Mucosa of descending colon (tissue), 3 donors: ENCODE measurements at regions not wholly inside any gene's neighbourhood (a gene's known extent, or its start where the extent isn't known, plus 50 kb on each side); places are given as distances from the start of the nearest gene placed in this dataset.

Experiments
- ATAC-seq: fragments of 200-7000 bp; cut with Tn5 transposase; one replicate; pipeline ENCODE4 v1.9.1; 2020; ENCODE audit warnings: mild to moderate bottlenecking, moderate library complexity
- DNase-seq, 3 donors: peaks; one replicate each; pipeline ENCODE4 v3.0.0-alpha.2; 2020
- H3K36me3 ChIP-seq: fragments of 200-600 bp; one replicate; pipeline ENCODE4 v1.8.0; 2021; ENCODE audit warnings: low read depth, mild to moderate bottlenecking
- H3K4me1 ChIP-seq: fragments of 200-600 bp; one replicate; pipeline ENCODE4 v1.8.0; 2021; ENCODE audit warnings: low read depth, mild to moderate bottlenecking
- H3K4me3 ChIP-seq: fragments of 200-600 bp; one replicate; pipeline ENCODE4 v1.8.0; 2021; ENCODE audit warnings: mild to moderate bottlenecking
- H3K9me3 ChIP-seq: fragments of 200-600 bp; one replicate; pipeline ENCODE4 v1.8.0; 2021; ENCODE audit warnings: mild to moderate bottlenecking
- CTCF ChIP-seq: fragments of 200-600 bp; IDR thresholded peaks from one replicate; pipeline ENCODE4 v1.8.0; 2022; ENCODE audit warnings: antibody characterized with exemption, mild to moderate bottlenecking
- intact Hi-C, 2 donors: fragments of 100-400 bp; cut with DNase I in 1 of 2; cut with micrococcal nuclease in 1 of 2; formaldehyde crosslinking; loops; one replicate each; pipeline versions ENCODE4 v1.11.0 to v1.11.1; 2022; cut with DNase I, micrococcal nuclease
- donor health status: DM: no; HTN: no; CAD: no; lungs with moderate emphysema.
- donor health status: DM: no; HTN: no; CAD: no.
- donor health status: DM: no; HTN: yes; CAD: no.

DNA sequence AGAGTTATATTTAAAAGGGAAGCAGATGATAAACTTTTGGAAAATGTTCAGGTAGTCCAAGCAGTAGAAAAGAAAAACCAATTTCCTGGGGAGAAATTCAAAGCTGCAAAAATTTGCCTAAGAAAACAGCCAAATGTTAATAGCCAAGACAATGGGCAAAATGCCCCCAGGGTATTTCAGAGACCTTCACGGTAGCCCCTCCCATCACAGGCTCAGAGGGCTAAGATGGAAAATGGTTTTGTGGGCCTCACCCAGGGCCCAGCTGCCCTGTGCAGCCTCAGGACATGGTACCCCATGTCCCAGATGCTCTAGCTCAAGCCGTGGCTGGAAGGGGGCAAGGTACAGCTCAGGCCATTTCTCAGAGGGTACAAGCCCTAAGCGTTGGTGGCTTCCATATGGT lies 391.0 kb downstream of the ZIC4 start:
- no peak for TF ChIP-seq CTCF
- ATAC-seq: no peak

DNA sequence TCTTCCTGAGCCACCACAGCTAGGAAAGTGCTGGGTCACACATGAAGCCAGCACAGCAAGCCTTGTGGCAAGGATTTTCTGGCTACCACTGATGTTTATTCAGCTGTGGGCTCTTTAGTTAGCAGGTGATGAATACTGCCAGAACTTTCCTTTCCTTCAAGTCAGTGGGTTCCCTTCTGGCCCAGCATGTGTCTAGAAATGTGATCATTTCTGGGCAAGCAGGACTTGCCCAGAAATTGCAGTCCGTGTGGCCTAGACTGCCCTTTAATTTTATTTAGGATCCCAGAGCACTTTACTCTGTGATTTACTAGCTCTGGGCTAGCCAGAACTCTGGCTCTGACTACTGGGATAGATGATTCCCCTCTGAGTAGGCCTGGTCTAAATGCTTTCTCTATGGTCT lies 397.5 kb downstream of the ZIC4 start:
- no peak for ATAC-seq
- H3K9me3 ChIP-seq: no peaks in the 10 kb centered on the region
- no peaks in the 10 kb centered on the region for H3K36me3 ChIP-seq
- no peaks in the 10 kb centered on the region for H3K4me1 ChIP-seq
- intact Hi-C loops: no loop called here
- H3K4me3 ChIP-seq: no peak overlapping the region
- no peak for DNase-seq
- no peak for TF ChIP-seq CTCF

More for the DNA sequence above, 391.0 kb downstream of the ZIC4 start:
- no peaks in the 10 kb centered on the region for H3K36me3 ChIP-seq
- DNase-seq: no peak
- intact Hi-C loops: no loop called here
- no peak overlapping the region for H3K4me3 ChIP-seq
- no peaks in the 10 kb centered on the region for H3K4me1 ChIP-seq
- peaks cover 2% of the 10 kb centered on the region for H3K9me3 ChIP-seq

DNA sequence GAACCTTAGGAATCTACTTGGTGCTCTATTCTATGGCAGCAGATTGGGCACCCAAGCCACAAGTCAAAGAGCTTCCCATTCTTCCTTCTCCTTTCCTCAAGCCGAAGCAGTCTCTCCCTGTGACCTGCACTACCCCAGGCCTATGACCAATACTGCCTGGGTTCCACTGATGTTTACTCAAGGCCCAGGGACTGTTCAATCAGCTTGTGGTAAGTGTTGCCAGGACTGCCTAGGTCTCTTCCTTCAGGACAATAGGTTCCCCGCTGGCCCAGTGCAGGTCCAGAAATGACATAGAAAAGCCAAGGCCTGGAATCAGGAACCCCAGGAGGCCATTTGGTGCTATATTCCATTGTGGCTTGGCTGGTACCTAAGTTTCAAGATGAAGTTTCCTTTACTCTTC lies 397.9 kb downstream of the ZIC4 start:
- no peak for DNase-seq
- intact Hi-C loops: no loop called here
- ATAC-seq: no peak
- TF ChIP-seq CTCF: no peak
- H3K36me3 ChIP-seq: no peaks in the 10 kb centered on the region
- no peak overlapping the region for H3K4me3 ChIP-seq
- H3K9me3 ChIP-seq: no peaks in the 10 kb centered on the region
- no peaks in the 10 kb centered on the region for H3K4me1 ChIP-seq

- no peaks in the 10 kb centered on the region for H3K4me1 ChIP-seq
- H3K9me3 ChIP-seq: no peaks in the 10 kb centered on the region
- no peak overlapping the region for H3K4me3 ChIP-seq
- ATAC-seq: no peak
- no peaks in the 10 kb centered on the region for H3K36me3 ChIP-seq
- TF ChIP-seq CTCF: no peak
- intact Hi-C loops: no loop called here
- no peak for DNase-seq
These were observed 398.6 kb downstream of the ZIC4 start for GRCh38 chr3:147007736-147008245.

GRCh38 chr3:147002721-147003120 lies 397.6 kb upstream of the PLSCR5 start:
- Histone ChIP-seq H3K9me3 (no peaks in the 10 kb centered on the region), H3K4me1 (no peaks in the 10 kb centered on the region), H3K4me3 (no peak overlapping the region), H3K36me3 (no peaks in the 10 kb centered on the region)
- no peak for TF ChIP-seq CTCF
- ATAC-seq (no peak), DNase-seq (no peak)
- intact Hi-C loops: no loop called here

DNA sequence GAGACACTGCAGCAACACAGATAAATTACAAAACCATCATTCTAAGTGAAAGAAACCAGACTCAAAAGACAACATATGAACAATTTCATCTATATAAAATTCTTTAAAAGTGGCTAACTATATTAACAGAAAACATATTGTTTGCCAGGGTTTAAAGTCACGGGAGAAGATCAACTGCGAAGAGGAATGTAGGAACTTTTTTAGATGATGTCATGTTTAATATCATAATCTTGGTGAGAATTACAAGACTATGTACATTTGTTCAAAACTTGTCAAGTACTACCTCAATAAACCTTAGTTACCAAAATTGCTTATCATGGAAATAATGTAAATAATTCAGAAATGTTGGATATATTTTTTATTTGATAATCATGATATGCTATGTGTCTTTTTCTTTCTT lies 395.1 kb upstream of the PLSCR5 start:
- intact Hi-C loops: no loop called here
- DNase-seq: no peak
- H3K9me3 ChIP-seq: no peaks in the 10 kb centered on the region
- no peak for ATAC-seq
- H3K4me1 ChIP-seq: no peaks in the 10 kb centered on the region
- no peak overlapping the region for H3K4me3 ChIP-seq
- no peak for TF ChIP-seq CTCF
- no peaks in the 10 kb centered on the region for H3K36me3 ChIP-seq
